GM12878 (cell line): ENCODE measurements at regions not wholly inside any gene's neighbourhood (a gene's known extent, or its start where the extent isn't known, plus 50 kb on each side); places are given as distances from the start of the nearest gene placed in this dataset.

Experiments used
- ATAC-seq: fragments of 200-7000 bp; cut with Tn5 transposase; 3 replicates; pipeline ENCODE4 v1.9.1; 2020; ENCODE audit warnings: mild to moderate bottlenecking, moderate library complexity
- BruUV-seq: library from RNA; stranded (reverse); fragments of 400-500 nt; replicated peaks from 2 replicates; lab custom pipeline; 2021; lab: Mats Ljungman, UMichigan
- CTCF ChIA-PET: fragments of 300-600 bp; sonication (Branson Sonifier 250); formaldehyde crosslinking; extraction: SDS; loops from one replicate; lab custom pipeline; 2021; ENCODE audit warnings: inconsistent platforms; lab: Yijun Ruan, JAX
- POLR2A ChIA-PET: fragments of 350-600 bp; formaldehyde crosslinking; extraction: SDS; loops from one replicate; lab custom pipeline; 2021; ENCODE audit warnings: inconsistent platforms; lab: Charles Lee
- RAD21 ChIA-PET: fragments of 300-600 bp; sonication (Branson Sonifier 250); formaldehyde crosslinking; loops from one replicate; lab custom pipeline; 2023; ENCODE audit warnings: antibody characterized with exemption; ENCODE audit not compliant: unreplicated experiment; lab: Charles Lee
- SMC1A ChIA-PET: fragments of 300-600 bp; sonication (Branson Sonifier 250); formaldehyde crosslinking; loops from one replicate; lab custom pipeline; 2023; ENCODE audit not compliant: unreplicated experiment, uncharacterized antibody; lab: Charles Lee
- DNase-seq: peaks from one replicate; pipeline ENCODE4 v3.0.0-alpha.2; 2011; ENCODE audit warnings: low read depth, low spot score
- FAIRE-seq: peaks from 3 replicates; lab custom pipeline; 2011; peaks lifted over from hg19 to GRCh38; lab: Jason Lieb, UNC
- H2AFZ ChIP-seq: 2 replicates; pipeline ENCODE4 v1.6.0; 2011; ENCODE audit warnings: low read depth, low read length, control low read depth; ENCODE audit not compliant: control insufficient read depth
- H3K27ac ChIP-seq: 2 replicates; pipeline ENCODE4 v1.5.1; 2011; ENCODE audit warnings: control low read depth; ENCODE audit not compliant: control insufficient read depth, insufficient read depth
- H3K27me3 ChIP-seq, 2 experiments: replicated peaks in 1 of 2; 2 replicates each; pipeline versions ENCODE4 v1.6.0 to v1.6.1; 2011; ENCODE audit warnings: low read length in 1 of 2; ENCODE audit not compliant: control insufficient read depth in 2 of 2, insufficient read depth in 2 of 2
- H3K36me3 ChIP-seq, 2 experiments: 2 replicates each; pipeline ENCODE4 v1.5.1; 2011; ENCODE audit warnings: low read length in 1 of 2; ENCODE audit not compliant: control insufficient read depth in 2 of 2, insufficient read depth in 2 of 2
- H3K4me1 ChIP-seq: 2 replicates; pipeline ENCODE4 v1.6.1; 2011; ENCODE audit warnings: mild to moderate bottlenecking, low read length, moderate library complexity, mixed read lengths; ENCODE audit not compliant: control insufficient read depth, insufficient read depth
- H3K4me2 ChIP-seq: 2 replicates; pipeline ENCODE4 v1.6.0; 2011; ENCODE audit warnings: control low read depth; ENCODE audit not compliant: control insufficient read depth, insufficient read depth
- H3K4me3 ChIP-seq: fragments of 200-600 bp; sonication (generic); 2 replicates; pipeline ENCODE4 v1.5.1; 2016
- H3K79me2 ChIP-seq: 2 replicates; pipeline ENCODE4 v1.6.0; 2011; ENCODE audit warnings: low read length; ENCODE audit not compliant: control insufficient read depth, insufficient read depth
- H3K9ac ChIP-seq: 2 replicates; pipeline ENCODE4 v1.8.0; 2011; ENCODE audit warnings: low read length, control low read depth, mixed read lengths; ENCODE audit not compliant: control insufficient read depth, insufficient read depth
- H3K9me3 ChIP-seq: replicated peaks from 3 replicates; pipeline ENCODE4 v1.5.1; 2011; ENCODE audit warnings: mild to moderate bottlenecking, low read length; ENCODE audit not compliant: control insufficient read depth, insufficient read depth
- H4K20me1 ChIP-seq: 2 replicates; pipeline ENCODE4 v1.6.0; 2011; ENCODE audit not compliant: control insufficient read depth, insufficient read depth
- ESRRA ChIP-seq: IDR thresholded peaks from 2 replicates; pipeline ENCODE4 v1.6.1; 2012; ENCODE audit warnings: mild to moderate bottlenecking, low read length, improper control_type of control experiment
- GATAD2B ChIP-seq: fragments of 450-650 bp; conservative IDR thresholded peaks from 2 replicates; pipeline ENCODE4 v1.6.1; 2017; ENCODE audit warnings: low read depth, mild to moderate bottlenecking, moderate library complexity
- HDAC6 ChIP-seq: fragments of 200-600 bp; sonication (generic); IDR thresholded peaks from one replicate; pipeline ENCODE4 v1.8.0; 2017; ENCODE audit warnings: antibody characterized with exemption; ENCODE audit not compliant: unreplicated experiment
- MEF2B ChIP-seq: fragments of 450-650 bp; IDR thresholded peaks from 2 replicates; pipeline ENCODE4 v1.6.1; 2018; ENCODE audit warnings: mild to moderate bottlenecking, moderate library complexity; ENCODE audit not compliant: partially characterized antibody, poor library complexity, severe bottlenecking
- NR2C1 ChIP-seq: fragments of 450-650 bp; IDR thresholded peaks from 2 replicates; pipeline ENCODE4 v1.6.1; 2017; ENCODE audit warnings: antibody characterized with exemption, mild to moderate bottlenecking, moderate library complexity
- POU2F2 ChIP-seq: IDR thresholded peaks from 3 replicates; pipeline ENCODE4 v1.6.1; 2011; ENCODE audit warnings: low read depth, mild to moderate bottlenecking, low read length, borderline replicate concordance
- RELA ChIP-seq: fragments of 450-650 bp; IDR thresholded peaks from 2 replicates; pipeline ENCODE4 v1.8.0; 2014; ENCODE audit warnings: borderline replicate concordance; ENCODE audit not compliant: partially characterized antibody
- SRF ChIP-seq, 2 experiments: IDR thresholded peaks; 2 replicates each; pipeline ENCODE4 v1.6.1; 2011; ENCODE audit warnings: low read depth in 2 of 2, low read length in 2 of 2, mild to moderate bottlenecking in 1 of 2, moderate library complexity in 1 of 2
- TAF1 ChIP-seq: IDR thresholded peaks from 2 replicates; pipeline ENCODE4 v1.6.1; 2011; ENCODE audit warnings: mild to moderate bottlenecking, low read depth, low read length, borderline replicate concordance
- WRNIP1 ChIP-seq: IDR thresholded peaks from 2 replicates; pipeline ENCODE4 v1.6.1; 2011; ENCODE audit warnings: low read depth, low read length, improper control_type of control experiment, borderline replicate concordance
- YBX1 ChIP-seq: fragments of 450-650 bp; IDR thresholded peaks from 2 replicates; pipeline ENCODE4 v1.6.1; 2016; ENCODE audit warnings: antibody characterized with exemption
- WGBS: methylation state at CpG from one replicate; pipeline ENCODE4 v1.1.6; 2016; ENCODE audit warnings: low lambda C conversion rate; ENCODE audit not compliant: insufficient replicate concordance, insufficient coverage; ENCODE audit errors: missing lambda C conversion rate; 5-methylcytosine and 5-hydroxymethylcytosine counted together
- in situ Hi-C: fragments of 300-500 bp; cut with MboI; formaldehyde crosslinking; loops from 9 replicates; pipeline ENCODE4 v1.14.3; 2018; ENCODE audit warnings: mixed read lengths
- intact Hi-C: fragments of 100-400 bp; cut with micrococcal nuclease; formaldehyde crosslinking; loops from one replicate; pipeline ENCODE4 v1.14.2; 2022; ENCODE audit not compliant: unreplicated experiment
- TF ChIP-seq, protein P1 (sequence below): fragments of 450-650 bp; formaldehyde crosslinking; IDR thresholded peaks from 2 replicates; pipeline ENCODE4 v1.4.0; 2020; ENCODE audit warnings: mild to moderate bottlenecking, moderate library complexity

DNA sequence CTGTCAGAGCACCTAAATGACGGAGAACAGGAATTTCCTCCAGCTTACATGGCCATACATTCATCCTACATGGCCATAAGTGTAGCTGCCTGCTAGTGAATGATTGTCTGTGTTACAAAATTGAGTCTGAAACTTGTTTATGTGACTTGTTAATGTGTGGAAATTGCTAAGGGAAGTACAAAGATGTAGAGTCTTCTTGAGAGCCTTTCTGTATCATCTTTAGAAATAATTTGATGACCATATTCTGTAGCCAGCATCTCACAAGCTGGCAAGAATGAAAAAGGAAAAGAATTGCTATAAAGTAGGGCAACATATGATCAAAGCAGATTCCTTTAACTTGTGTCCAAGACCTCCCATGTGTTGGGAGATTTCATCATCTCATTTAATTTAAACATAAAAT lies 339.2 kb upstream of the LRRC7 start:
- Histone ChIP-seq H3K9me3 (no peaks in the 10 kb centered on the region), H4K20me1 (no peaks in the 10 kb centered on the region), H3K79me2 (no peaks in the 10 kb centered on the region), H3K27ac (no peak overlapping the region), H3K27me3 (no peaks in the 10 kb centered on the region), H3K4me2 (no peak overlapping the region), H3K4me3 (no peak overlapping the region), H3K36me3 (no peaks in the 10 kb centered on the region), H3K9ac (no peak overlapping the region), H2AFZ (no peak overlapping the region), H3K4me1 (no peaks in the 10 kb centered on the region)
- ChIA-PET CTCF (no interaction called here), RAD21 (no interaction called here), POLR2A (no interaction called here), SMC1A (no interaction called here)
- TF ChIP-seq YBX1 (no peak), NR2C1 (no peak), POU2F2 (no peak), MEF2B (no peak), RELA (no peak), ESRRA (no peak), WRNIP1 (no peak), GATAD2B (no peak), SRF (IDR thresholded peaks at IDR 0.05; ENCODE audit: low read depth in 2 of 2, low read length in 2 of 2) (no peak), HDAC6 (no peak), TAF1 (no peak)
- TF ChIP-seq, protein P1, sequence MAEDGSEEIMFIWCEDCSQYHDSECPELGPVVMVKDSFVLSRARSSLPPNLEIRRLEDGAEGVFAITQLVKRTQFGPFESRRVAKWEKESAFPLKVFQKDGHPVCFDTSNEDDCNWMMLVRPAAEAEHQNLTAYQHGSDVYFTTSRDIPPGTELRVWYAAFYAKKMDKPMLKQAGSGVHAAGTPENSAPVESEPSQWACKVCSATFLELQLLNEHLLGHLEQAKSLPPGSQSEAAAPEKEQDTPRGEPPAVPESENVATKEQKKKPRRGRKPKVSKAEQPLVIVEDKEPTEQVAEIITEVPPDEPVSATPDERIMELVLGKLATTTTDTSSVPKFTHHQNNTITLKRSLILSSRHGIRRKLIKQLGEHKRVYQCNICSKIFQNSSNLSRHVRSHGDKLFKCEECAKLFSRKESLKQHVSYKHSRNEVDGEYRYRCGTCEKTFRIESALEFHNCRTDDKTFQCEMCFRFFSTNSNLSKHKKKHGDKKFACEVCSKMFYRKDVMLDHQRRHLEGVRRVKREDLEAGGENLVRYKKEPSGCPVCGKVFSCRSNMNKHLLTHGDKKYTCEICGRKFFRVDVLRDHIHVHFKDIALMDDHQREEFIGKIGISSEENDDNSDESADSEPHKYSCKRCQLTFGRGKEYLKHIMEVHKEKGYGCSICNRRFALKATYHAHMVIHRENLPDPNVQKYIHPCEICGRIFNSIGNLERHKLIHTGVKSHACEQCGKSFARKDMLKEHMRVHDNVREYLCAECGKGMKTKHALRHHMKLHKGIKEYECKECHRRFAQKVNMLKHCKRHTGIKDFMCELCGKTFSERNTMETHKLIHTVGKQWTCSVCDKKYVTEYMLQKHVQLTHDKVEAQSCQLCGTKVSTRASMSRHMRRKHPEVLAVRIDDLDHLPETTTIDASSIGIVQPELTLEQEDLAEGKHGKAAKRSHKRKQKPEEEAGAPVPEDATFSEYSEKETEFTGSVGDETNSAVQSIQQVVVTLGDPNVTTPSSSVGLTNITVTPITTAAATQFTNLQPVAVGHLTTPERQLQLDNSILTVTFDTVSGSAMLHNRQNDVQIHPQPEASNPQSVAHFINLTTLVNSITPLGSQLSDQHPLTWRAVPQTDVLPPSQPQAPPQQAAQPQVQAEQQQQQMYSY (CRISPR knock-in tag): no peak
- DNase-seq: no peak
- 0% methylated on average over 1 of the region's 1 CpG for WGBS
- ATAC-seq: no peak
- no peak for FAIRE-seq
- intact Hi-C loops: no loop called here
- BruUV-seq: no TSS peak
- in situ Hi-C loops: no loop called here
